Left lobe of liver (tissue), 2 donors: ENCODE measurements at regions not wholly inside any gene's neighbourhood (a gene's known extent, or its start where the extent isn't known, plus 50 kb on each side); places are given as distances from the start of the nearest gene placed in this dataset.
"Not testable (repeated sequence)": the region's sequence is repeated elsewhere in the genome, so short reads cannot be mapped to it uniquely, and the experiment has no call there.

Source experiments
- ATAC-seq: fragments of 200-7000 bp; cut with Tn5 transposase; one replicate; pipeline ENCODE4 v1.9.1; 2020; ENCODE audit warnings: mild to moderate bottlenecking, moderate library complexity
- DNase-seq: peaks from one replicate; pipeline ENCODE4 v3.0.0-alpha.2; 2020; ENCODE audit warnings: low spot score
- donor health status: DM: no; HTN: no; CAD: no; lungs with moderate emphysema.
- donor health status: DM: no; HTN: yes; CAD: no.

- DNase-seq = no peak
- ATAC-seq = peak; percentile 44
Observed at GRCh38 chr13:110045919-110046318, 259.5 kb upstream of the IRS2 start.

- ATAC-seq = no peak
- DNase-seq = no peak
Observed at GRCh38 chr13:110045202-110045601, 258.8 kb upstream of the IRS2 start.

- no peak for DNase-seq
- no peak for ATAC-seq
Observed at GRCh38 chr13:110044551-110045111, 258.2 kb upstream of the IRS2 start.

GRCh38 chr13:110042253-110042950 is 256.0 kb upstream of the IRS2 start:
- DNase-seq = no peak
- no peak for ATAC-seq

- not testable (repeated sequence) for ATAC-seq, DNase-seq
Observed at GRCh38 chr13:110041638-110042037, 255.3 kb upstream of the IRS2 start.

GRCh38 chr13:110037925-110038573 is 251.7 kb upstream of the IRS2 start:
- ATAC-seq (no peak), DNase-seq (no peak)

- DNase-seq (no peak), ATAC-seq (no peak)
Observed at GRCh38 chr13:110036060-110036459, 249.7 kb upstream of the IRS2 start.

GRCh38 chr13:110034031-110034549 is 247.7 kb upstream of the IRS2 start:
- DNase-seq = no peak
- no peak for ATAC-seq

- DNase-seq (no peak), ATAC-seq (no peak)
Observed at GRCh38 chr13:110032969-110033368, 246.6 kb upstream of the IRS2 start.

- ATAC-seq = peak; percentile 46
- DNase-seq = no peak
Observed at GRCh38 chr13:110030394-110030928, 244.1 kb upstream of the IRS2 start.

- DNase-seq = no peak
- no peak for ATAC-seq
Observed at GRCh38 chr13:110028838-110029621, 242.6 kb upstream of the IRS2 start.

- DNase-seq = no peak
- ATAC-seq = no peak
Observed at GRCh38 chr13:110028311-110028710, 241.9 kb upstream of the IRS2 start.

GRCh38 chr13:110027470-110028240 is 241.3 kb upstream of the IRS2 start:
- DNase-seq (no peak), ATAC-seq (no peak)

- DNase-seq = no peak
- no peak for ATAC-seq
Observed at GRCh38 chr13:110024645-110024980, 238.2 kb upstream of the IRS2 start.

GRCh38 chr13:110023729-110024644 is 237.6 kb upstream of the IRS2 start:
- DNase-seq = no peak
- ATAC-seq = no peak

- DNase-seq = no peak
- ATAC-seq = no peak
Observed at GRCh38 chr13:110018009-110018408, 231.6 kb upstream of the IRS2 start.

- ATAC-seq (no peak), DNase-seq (no peak)
Observed at GRCh38 chr13:110017379-110017778, 231.0 kb upstream of the IRS2 start.

- peak; percentile 72 for DNase-seq
- peak; percentile 80 for ATAC-seq
Observed at GRCh38 chr13:110015253-110015652, 228.9 kb upstream of the IRS2 start.

- DNase-seq (no peak), ATAC-seq (no peak)
Observed at GRCh38 chr13:110014719-110015118, 228.3 kb upstream of the IRS2 start.
